CD4-positive, CD25-positive, alpha-beta regulatory T cell (primary cell): ENCODE measurements at regions not wholly inside any gene's neighbourhood (a gene's known extent, or its start where the extent isn't known, plus 50 kb on each side); places are given as distances from the start of the nearest gene placed in this dataset.

Source experiments
- ATAC-seq, 2 donors: fragments of 150-1000 bp; cut with Tn5 transposase; one replicate each; pipeline ENCODE4 v1.10.0; 2021; ENCODE audit warnings: low read depth in 2 of 2, moderate number of reproducible peaks in 2 of 2, moderate library complexity in 1 of 2
- DNase-seq, 3 donors: peaks; one replicate each; pipeline versions ENCODE4 v3.0.0 to v3.0.0-alpha.2; 2012 to 2022; ENCODE audit warnings: mixed read lengths in 1 of 3
- H3K27ac ChIP-seq: one replicate; pipeline ENCODE4 v1.7.0; 2013; ENCODE audit warnings: mild to moderate bottlenecking, low read length; ENCODE audit not compliant: insufficient read depth, poor library complexity, severe bottlenecking
- H3K27me3 ChIP-seq: one replicate; pipeline ENCODE4 v1.7.0; 2013; ENCODE audit warnings: low read length; ENCODE audit not compliant: control insufficient read depth, insufficient read depth
- H3K36me3 ChIP-seq: one replicate; pipeline ENCODE4 v1.7.0; 2013; ENCODE audit warnings: mild to moderate bottlenecking, low read length, moderate library complexity; ENCODE audit not compliant: control insufficient read depth, insufficient read depth
- H3K4me1 ChIP-seq: 2 replicates; pipeline ENCODE4 v1.7.0; 2013; ENCODE audit warnings: mild to moderate bottlenecking, low read length; ENCODE audit not compliant: insufficient read depth, control insufficient read depth, poor library complexity, severe bottlenecking
- H3K4me3 ChIP-seq: one replicate; pipeline ENCODE4 v1.7.0; 2013; ENCODE audit warnings: low read depth, mild to moderate bottlenecking, low read length, moderate library complexity
- H3K9me3 ChIP-seq, 2 experiments: 1 replicate in 1 of 2; 2 replicates in 1 of 2; pipeline ENCODE4 v1.7.0; 2013; ENCODE audit warnings: low read length in 2 of 2, mild to moderate bottlenecking in 1 of 2, moderate library complexity in 1 of 2; ENCODE audit not compliant: control insufficient read depth in 2 of 2
- H3K27ac Mint-ChIP-seq, 3 donors: one replicate each; pipeline ENCODE4 v1.8.0; 2020 to 2022; ENCODE audit warnings: mild to moderate bottlenecking in 3 of 3, mixed read lengths in 3 of 3, moderate library complexity in 2 of 3
- H3K27me3 Mint-ChIP-seq: one replicate; pipeline ENCODE4 v1.8.0; 2022; ENCODE audit warnings: mild to moderate bottlenecking, mixed read lengths
- H3K36me3 Mint-ChIP-seq: one replicate; pipeline ENCODE4 v1.8.0; 2020; ENCODE audit warnings: mixed read lengths
- H3K4me1 Mint-ChIP-seq, 4 donors: one replicate each; pipeline ENCODE4 v1.8.0; 2020 to 2022; ENCODE audit warnings: mixed read lengths in 4 of 4, mild to moderate bottlenecking in 1 of 4
- H3K4me3 Mint-ChIP-seq, 4 donors: one replicate each; pipeline ENCODE4 v1.8.0; 2020 to 2022; ENCODE audit warnings: mild to moderate bottlenecking in 4 of 4, mixed read lengths in 4 of 4, moderate library complexity in 3 of 4
- H3K9me3 Mint-ChIP-seq, 7 donors: one replicate each; pipeline ENCODE4 v1.8.0; 2020 to 2022; ENCODE audit warnings: mixed read lengths in 7 of 7, mild to moderate bottlenecking in 3 of 7, moderate library complexity in 2 of 7

DNA sequence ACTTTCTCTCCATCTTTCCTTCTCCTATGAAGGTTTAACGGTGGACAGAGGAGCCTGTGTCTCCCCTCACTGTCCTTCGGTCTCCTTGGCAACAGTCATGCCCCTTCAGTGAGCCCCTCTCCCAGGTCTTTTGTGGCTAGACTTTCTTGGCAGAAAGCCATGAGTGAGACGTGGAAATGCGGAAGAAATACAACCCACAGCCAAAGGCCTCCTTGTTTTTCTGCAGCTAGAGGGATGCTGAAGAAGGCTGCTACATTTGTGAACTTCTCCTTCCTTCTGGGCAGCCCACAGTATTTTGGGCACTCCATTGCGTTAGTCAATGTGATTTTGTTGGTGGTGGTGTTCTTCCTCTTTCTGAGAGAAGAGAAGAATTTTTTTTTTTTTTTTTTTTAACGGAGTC, 333.7 kb upstream of the PODXL start:
- H3K4me1 Mint-ChIP-seq, result no peaks in the 10 kb centered on the region
- ATAC-seq (no peak), DNase-seq (no peak)
- peaks cover 3 to 12% (median 7%) of the 10 kb centered on the region in 7 donors for H3K9me3 Mint-ChIP-seq
- no peaks in the 10 kb centered on the region for H3K27me3 ChIP-seq
- H3K27ac ChIP-seq, result no peak overlapping the region
- H3K9me3 ChIP-seq, result peaks cover 6 to 9% of the 10 kb centered on the region in 2 experiments
- peaks cover 5% of the 10 kb centered on the region for H3K27me3 Mint-ChIP-seq
- no peak overlapping the region for H3K4me3 Mint-ChIP-seq
- no peak overlapping the region for H3K4me3 ChIP-seq
- no peak overlapping the region for H3K27ac Mint-ChIP-seq
- no peaks in the 10 kb centered on the region for H3K4me1 ChIP-seq
- no peaks in the 10 kb centered on the region for H3K36me3 ChIP-seq
- H3K36me3 Mint-ChIP-seq, result peaks cover 2% of the 10 kb centered on the region

DNA sequence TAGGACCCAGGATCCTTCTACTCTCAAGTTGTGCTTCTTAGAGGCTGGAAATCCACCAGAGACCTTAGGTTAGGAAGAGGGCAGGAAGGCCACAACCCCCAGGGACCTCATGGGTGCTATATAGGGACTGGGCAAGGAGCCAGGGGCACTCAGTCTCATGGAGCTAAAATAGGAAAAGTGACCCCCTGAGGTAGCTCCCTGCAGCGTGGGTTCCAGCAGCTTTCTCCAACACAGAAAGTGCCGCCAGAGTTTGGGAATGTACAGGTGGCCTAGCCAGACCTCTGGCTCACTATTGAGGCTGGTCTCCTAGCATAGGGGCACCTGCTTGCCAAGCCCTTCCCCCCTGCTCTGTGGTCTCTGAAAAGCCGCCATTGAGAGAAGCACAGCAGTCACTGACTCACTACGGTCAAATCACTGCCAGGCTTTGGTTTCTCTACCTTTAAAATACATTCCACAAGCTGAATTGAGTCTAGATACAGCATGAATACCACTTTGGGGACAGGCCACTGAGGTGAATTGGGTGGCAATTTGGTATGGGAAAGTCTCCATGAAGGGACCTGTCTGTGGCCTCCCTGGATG, 333.2 kb upstream of the PODXL start:
- Histone ChIP-seq H3K27me3 (no peaks in the 10 kb centered on the region), H3K4me1 (no peaks in the 10 kb centered on the region), H3K9me3 (peaks cover 6 to 9% of the 10 kb centered on the region in 2 experiments), H3K36me3 (no peaks in the 10 kb centered on the region), H3K27ac (no peak overlapping the region), H3K4me3 (no peak overlapping the region)
- Mint-ChIP-seq H3K27me3 (peaks cover 5% of the 10 kb centered on the region), H3K9me3 (peaks cover 3 to 13% (median 7%) of the 10 kb centered on the region in 7 donors), H3K4me1 (no peaks in the 10 kb centered on the region), H3K36me3 (peaks cover 2% of the 10 kb centered on the region), H3K27ac (no peak overlapping the region), H3K4me3 (no peak overlapping the region)
- ATAC-seq, result no peak
- no peak for DNase-seq

- Histone ChIP-seq H3K27me3 (no peaks in the 10 kb centered on the region), H3K4me1 (no peaks in the 10 kb centered on the region), H3K4me3 (no peak overlapping the region), H3K27ac (no peak overlapping the region), H3K36me3 (no peaks in the 10 kb centered on the region), H3K9me3 (peaks cover 6 to 9% of the 10 kb centered on the region in 2 experiments)
- H3K36me3 Mint-ChIP-seq, result peaks cover 2% of the 10 kb centered on the region
- ATAC-seq (no peak), DNase-seq (no peak)
- H3K27ac Mint-ChIP-seq, result no peak overlapping the region
- H3K9me3 Mint-ChIP-seq, result peaks cover 4 to 14% (median 8%) of the 10 kb centered on the region in 7 donors
- H3K4me3 Mint-ChIP-seq, result no peak overlapping the region
- H3K27me3 Mint-ChIP-seq, result no peaks in the 10 kb centered on the region
- no peaks in the 10 kb centered on the region for H3K4me1 Mint-ChIP-seq
These were observed 327.3 kb upstream of the PODXL start for GRCh38 chr7:131883769-131884168.

- Histone ChIP-seq H3K27ac (no peak overlapping the region), H3K9me3 (peaks cover 6 to 9% of the 10 kb centered on the region in 2 experiments), H3K36me3 (no peaks in the 10 kb centered on the region), H3K4me3 (no peak overlapping the region), H3K27me3 (no peaks in the 10 kb centered on the region), H3K4me1 (no peaks in the 10 kb centered on the region)
- Mint-ChIP-seq H3K36me3 (peaks cover 2% of the 10 kb centered on the region), H3K4me1 (no peaks in the 10 kb centered on the region), H3K4me3 (no peak overlapping the region), H3K9me3 (peaks cover 4 to 14% (median 8%) of the 10 kb centered on the region in 7 donors), H3K27ac (no peak overlapping the region), H3K27me3 (no peaks in the 10 kb centered on the region)
- DNase-seq (no peak), ATAC-seq (no peak)
These were observed 326.8 kb upstream of the PODXL start for GRCh38 chr7:131883196-131883595.

- Histone ChIP-seq H3K27ac (no peak overlapping the region), H3K4me1 (no peaks in the 10 kb centered on the region), H3K36me3 (no peaks in the 10 kb centered on the region), H3K9me3 (peaks cover 6 to 9% of the 10 kb centered on the region in 2 experiments), H3K4me3 (no peak overlapping the region), H3K27me3 (no peaks in the 10 kb centered on the region)
- DNase-seq (no peak), ATAC-seq (no peak)
- peaks cover 2 to 13% (median 8%) of the 10 kb centered on the region in 7 donors for H3K9me3 Mint-ChIP-seq
- H3K27ac Mint-ChIP-seq, result no peak overlapping the region
- H3K36me3 Mint-ChIP-seq, result peaks cover 2% of the 10 kb centered on the region
- H3K4me1 Mint-ChIP-seq, result no peaks in the 10 kb centered on the region
- no peaks in the 10 kb centered on the region for H3K27me3 Mint-ChIP-seq
- no peak overlapping the region for H3K4me3 Mint-ChIP-seq
These were observed 325.9 kb upstream of the PODXL start for GRCh38 chr7:131882321-131882720.

- Histone ChIP-seq H3K4me1 (no peaks in the 10 kb centered on the region), H3K27ac (no peak overlapping the region), H3K27me3 (no peaks in the 10 kb centered on the region), H3K36me3 (no peaks in the 10 kb centered on the region), H3K4me3 (no peak overlapping the region), H3K9me3 (no peaks in the 10 kb centered on the region)
- no peak overlapping the region for H3K4me3 Mint-ChIP-seq
- H3K9me3 Mint-ChIP-seq, result peaks cover 0 to 6% (median 0%) of the 10 kb centered on the region in 7 donors
- H3K27me3 Mint-ChIP-seq, result no peaks in the 10 kb centered on the region
- no peaks in the 10 kb centered on the region for H3K36me3 Mint-ChIP-seq
- DNase-seq, result no peak
- H3K27ac Mint-ChIP-seq, result no peak overlapping the region
- ATAC-seq, result no peak
- H3K4me1 Mint-ChIP-seq, result no peaks in the 10 kb centered on the region
These were observed 323.6 kb upstream of the PODXL start for GRCh38 chr7:131880078-131880477.

DNA sequence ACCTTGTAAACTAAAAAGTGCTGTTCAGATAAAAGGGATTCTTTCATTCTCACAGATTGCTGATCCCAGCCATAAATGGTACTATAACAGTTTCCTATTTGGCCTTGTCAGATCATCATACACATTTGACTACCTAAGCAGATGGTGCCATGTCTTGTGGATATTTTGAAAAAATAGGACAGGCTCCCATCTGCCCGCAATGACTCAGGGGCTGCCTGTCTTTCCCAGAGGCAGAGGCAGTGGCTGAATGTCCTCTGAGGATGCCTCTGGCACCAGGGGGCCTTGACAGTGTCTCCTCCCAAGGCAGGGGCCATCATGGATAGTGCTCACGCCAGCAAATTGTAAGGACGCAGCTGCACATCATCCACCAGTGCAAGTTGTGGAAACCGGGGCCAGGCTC, 323.0 kb upstream of the PODXL start:
- H3K9me3 Mint-ChIP-seq, result peaks cover 0 to 6% (median 0%) of the 10 kb centered on the region in 7 donors
- DNase-seq, result no peak
- H3K4me3 Mint-ChIP-seq, result no peak overlapping the region
- H3K36me3 ChIP-seq, result no peaks in the 10 kb centered on the region
- no peak for ATAC-seq
- H3K27me3 Mint-ChIP-seq, result no peaks in the 10 kb centered on the region
- no peaks in the 10 kb centered on the region for H3K36me3 Mint-ChIP-seq
- H3K27ac Mint-ChIP-seq, result no peak overlapping the region
- H3K27me3 ChIP-seq, result no peaks in the 10 kb centered on the region
- no peaks in the 10 kb centered on the region for H3K4me1 Mint-ChIP-seq
- H3K9me3 ChIP-seq, result no peaks in the 10 kb centered on the region
- no peak overlapping the region for H3K4me3 ChIP-seq
- no peak overlapping the region for H3K27ac ChIP-seq
- no peaks in the 10 kb centered on the region for H3K4me1 ChIP-seq

DNA sequence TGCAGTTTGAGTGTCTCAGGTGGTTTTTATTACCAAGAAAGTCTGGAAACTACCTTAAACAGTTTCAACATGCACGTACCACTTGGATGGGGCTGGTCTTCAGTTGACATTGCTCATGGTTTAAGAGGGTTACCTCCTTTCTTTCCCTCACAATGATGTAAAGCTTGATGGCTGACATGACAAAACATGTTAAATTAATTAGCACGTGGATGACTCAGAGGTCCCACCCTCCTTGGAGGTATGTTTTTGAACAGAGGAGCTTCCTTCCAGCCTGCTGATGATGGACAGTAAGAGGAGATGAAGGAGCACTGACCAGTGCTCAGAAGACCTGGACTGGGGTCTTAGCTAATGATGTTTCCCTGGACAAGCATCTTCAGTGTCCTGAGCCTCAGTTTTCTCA, 322.3 kb upstream of the PODXL start:
- Histone ChIP-seq H3K27me3 (no peaks in the 10 kb centered on the region), H3K4me3 (no peak overlapping the region), H3K27ac (no peak overlapping the region), H3K36me3 (no peaks in the 10 kb centered on the region), H3K4me1 (no peaks in the 10 kb centered on the region), H3K9me3 (no peaks in the 10 kb centered on the region)
- Mint-ChIP-seq H3K27ac (no peak overlapping the region), H3K27me3 (no peaks in the 10 kb centered on the region), H3K4me1 (no peaks in the 10 kb centered on the region), H3K36me3 (no peaks in the 10 kb centered on the region), H3K4me3 (no peak overlapping the region), H3K9me3 (peaks cover 0 to 6% (median 0%) of the 10 kb centered on the region in 7 donors)
- no peak for ATAC-seq
- DNase-seq, result no peak
